ENCODE measurements at regions not wholly inside any gene's neighbourhood (a gene's known extent, or its start where the extent isn't known, plus 50 kb on each side); places are given as distances from the start of the nearest gene placed in this dataset.
"Not testable (repeated sequence)": the region's sequence is repeated elsewhere in the genome, so short reads cannot be mapped to it uniquely, and the experiment has no call there.

DNA sequence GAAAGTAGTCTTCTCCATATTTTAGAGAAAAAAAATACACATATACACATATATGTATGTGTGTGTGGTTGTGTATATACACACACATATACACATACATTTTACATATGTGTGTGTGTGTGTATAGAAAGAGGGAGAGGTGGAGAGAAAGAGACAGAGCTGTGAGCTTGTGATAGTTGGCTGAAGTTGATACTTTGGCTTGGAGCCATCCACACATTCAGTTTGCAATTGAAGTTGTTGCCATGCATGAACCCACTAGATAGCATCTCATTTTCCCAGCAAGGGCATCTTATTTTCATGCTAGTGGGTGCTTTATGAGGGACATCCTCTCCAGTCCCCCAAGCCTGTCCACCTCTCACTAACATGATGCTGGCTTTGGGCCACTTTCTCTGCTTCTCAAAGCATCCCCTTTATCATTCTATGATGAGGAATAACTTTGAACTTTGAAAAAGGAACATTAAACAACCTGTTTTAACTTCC is 228.6 kb downstream of the ZNF621 start:
- DNase-seq (ENCODE audit: low spot score) = no peak

DNA sequence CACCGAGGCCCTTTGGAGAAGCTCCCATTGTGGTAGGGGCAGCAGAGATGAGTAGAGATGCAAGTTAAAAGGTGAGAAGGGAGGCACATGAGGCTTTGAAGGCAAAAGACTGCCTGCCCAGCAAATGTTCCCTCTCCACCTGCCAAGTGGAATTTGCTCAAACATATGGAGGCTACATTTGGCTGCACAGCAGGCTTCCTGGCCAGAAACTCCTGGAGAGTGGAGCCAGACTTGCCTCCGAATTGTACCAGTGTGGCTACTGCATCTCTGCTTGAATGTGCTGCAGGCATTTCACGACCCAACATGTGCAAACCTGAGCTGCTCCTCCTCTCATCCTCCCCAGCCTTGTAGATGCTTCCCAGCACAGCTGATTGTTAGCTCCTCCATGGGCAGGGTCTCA is 229.2 kb downstream of the ZNF621 start:
- DNase-seq (ENCODE audit: low spot score) = no peak

DNA sequence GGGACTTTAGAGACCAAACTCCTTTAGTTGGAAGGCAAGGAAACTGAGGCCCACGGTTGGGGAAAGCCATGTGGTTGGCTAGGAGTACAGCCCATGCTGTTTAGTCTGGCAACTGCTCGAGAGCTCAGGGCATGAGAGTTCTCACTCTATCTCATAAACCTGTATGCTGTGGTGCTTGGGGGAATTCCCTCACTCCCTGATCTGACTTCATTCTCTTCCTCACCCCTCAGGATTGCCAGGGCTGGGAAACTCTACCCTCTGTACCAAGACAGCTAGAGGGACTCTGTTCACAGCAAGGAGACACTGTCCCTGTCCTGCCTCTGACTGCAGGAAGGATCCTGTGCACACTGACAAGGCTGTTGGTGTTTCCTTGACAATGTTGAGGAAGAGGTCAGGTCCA is 230.2 kb downstream of the ZNF621 start:
- no peak for DNase-seq (ENCODE audit: low spot score)

DNA sequence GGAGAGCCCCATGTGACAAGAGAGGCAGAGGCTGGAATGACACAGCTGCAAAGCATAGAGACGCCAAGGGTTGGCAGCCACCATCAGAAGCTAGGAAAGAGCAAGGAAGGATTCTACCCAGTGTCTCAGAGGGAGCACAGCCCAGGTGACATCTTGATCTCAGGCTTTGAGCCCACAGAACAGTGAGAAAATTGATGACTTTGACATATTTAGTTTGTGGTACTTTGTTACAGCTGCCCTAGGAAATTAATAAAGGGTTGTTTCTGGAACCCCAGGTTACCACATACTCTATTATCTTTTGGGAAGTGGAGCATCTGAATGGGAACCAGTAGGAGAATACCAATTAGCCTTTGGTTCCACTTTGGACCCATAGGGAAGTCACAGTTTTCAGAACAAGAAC is 231.7 kb downstream of the ZNF621 start:
- DNase-seq (ENCODE audit: low spot score) = no peak

DNA sequence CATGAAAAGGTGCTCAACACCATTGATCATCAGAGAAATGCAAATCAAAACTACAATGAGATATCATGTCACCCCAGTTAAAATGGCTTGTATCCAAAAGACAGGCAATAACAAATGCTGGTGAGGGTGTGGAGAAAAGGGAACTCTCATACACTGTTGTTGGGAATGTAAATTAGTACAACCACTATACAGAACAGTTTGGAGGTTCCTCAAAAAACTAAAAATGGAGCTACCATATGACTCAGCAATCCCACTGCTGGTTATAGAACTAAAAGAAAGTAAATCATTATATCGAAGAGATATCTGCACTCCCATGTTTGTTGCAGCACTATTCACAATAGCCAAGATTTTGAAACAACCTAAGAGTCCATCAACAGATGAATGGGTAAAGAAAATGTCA is 238.0 kb downstream of the ZNF621 start:
- not testable (repeated sequence) for DNase-seq (ENCODE audit: low spot score)

DNA sequence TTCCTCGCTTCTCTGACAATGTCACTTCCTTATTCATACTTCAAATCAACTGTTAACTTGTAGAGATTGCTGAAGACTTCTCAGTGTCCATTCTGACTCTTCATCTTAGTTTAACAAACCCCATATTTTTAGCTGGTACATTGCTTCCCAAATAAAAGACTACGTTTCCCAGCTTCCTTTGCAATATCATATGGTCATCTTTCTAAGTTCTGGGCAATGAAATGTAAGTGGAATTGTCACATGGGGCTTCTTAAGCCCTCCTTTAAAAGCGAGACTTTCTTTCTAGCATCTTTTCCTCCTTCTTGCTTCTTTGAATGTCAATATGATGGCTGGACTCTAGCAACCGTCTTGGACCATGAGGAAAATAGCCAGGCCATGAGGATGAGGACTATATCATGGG is 239.0 kb downstream of the ZNF621 start:
- no peak for DNase-seq (ENCODE audit: low spot score)

DNA sequence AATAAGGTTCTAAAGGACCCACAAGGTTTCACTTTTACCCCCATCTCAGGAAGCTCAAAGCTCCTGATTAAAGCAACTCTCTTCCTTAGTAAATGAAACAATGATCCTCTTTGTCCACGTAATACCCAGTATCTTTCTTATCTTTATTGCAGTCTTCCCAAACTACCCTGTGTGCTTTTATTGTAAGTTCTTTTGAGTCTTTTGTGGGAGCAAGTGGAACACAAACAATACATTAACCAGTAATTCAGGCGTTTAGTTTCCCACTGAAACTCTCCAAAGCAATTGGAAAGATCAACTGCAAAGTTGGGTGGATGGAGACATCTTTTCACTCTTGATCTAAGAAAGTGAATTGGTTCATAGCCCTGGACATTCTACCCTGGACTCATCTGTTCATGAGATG is 240.0 kb downstream of the ZNF621 start:
- no peak for DNase-seq (ENCODE audit: low spot score)

DNA sequence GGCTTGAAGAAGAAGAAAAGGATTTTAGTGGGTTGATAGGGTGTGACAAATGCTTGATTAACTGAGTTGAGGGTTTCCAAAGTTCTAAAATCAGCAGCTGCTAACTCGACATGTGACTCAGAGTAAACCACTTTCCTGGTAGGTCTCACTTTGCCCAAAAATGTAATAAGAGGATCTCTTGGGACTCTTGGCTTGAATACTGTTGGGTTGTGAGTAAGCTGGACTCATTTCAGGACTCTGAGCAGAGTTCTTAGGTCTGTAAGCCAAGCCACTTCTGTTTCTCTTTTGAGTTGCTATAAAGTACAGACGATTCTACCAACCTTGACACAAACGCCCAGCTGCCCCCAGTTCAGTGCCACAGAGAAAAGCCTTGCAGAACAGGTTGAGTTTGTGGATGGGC is 241.1 kb downstream of the ZNF621 start:
- DNase-seq (ENCODE audit: low spot score) = no peak

DNA sequence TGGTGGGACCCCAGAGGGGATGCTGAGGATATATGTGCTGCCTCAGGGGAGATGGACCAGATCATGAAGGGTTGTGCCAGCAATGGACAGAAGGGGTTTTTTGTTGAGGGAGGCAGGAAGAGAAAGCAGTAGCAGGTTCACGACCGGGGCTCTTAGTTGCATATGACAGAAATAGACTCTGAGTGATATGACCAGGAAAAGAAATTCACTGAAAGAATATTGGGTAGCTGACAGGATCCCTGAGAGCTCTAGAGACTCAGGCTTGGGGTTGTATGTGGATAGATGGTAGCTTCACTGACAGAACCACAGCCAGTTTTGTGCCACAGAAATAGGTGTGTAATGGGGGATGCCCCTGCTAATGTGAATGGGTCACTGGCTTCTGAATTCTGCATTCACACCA is 241.6 kb downstream of the ZNF621 start:
- DNase-seq (ENCODE audit: low spot score) = no peak

DNA sequence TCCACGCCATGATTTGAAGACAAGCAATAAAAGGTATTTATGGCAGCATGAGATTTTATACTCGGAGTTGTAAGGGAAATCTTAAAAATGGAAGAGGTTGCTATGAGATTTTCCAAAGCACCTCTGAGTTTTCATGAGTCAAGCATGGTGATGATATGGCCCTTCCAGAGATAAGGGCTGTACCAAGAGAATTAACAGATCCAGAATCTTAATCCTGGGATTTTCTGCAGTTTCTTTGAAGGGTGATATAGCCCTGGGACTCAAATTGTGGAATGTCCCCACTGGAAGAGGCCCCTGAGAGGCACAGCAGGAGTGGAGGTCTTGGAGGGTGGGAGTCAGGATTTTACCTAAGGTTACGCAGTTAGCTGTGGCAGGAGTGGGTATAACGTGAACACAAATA is 243.3 kb downstream of the ZNF621 start:
- no peak for DNase-seq (ENCODE audit: low spot score)

DNA sequence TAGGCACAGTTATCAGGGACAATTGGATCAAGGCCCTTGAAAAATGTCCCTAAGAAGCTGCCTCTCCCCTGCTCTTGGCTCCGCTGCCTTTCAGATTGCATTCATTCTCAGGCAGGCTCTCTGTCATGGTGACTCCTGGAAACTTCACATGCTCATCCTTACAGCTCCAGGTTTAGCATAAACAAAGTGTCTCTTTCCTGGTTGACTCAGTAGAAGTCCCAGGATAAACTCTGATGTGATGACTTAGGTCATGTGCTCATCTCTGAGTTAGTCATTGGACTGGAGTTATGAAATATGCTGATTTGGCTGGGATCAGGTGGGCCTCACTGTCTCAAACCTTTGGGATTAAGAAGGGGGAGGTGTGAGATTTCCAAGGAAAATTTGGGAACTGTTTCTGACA is 243.8 kb downstream of the ZNF621 start:
- peak; percentile 10 for DNase-seq (ENCODE audit: low spot score)

DNA sequence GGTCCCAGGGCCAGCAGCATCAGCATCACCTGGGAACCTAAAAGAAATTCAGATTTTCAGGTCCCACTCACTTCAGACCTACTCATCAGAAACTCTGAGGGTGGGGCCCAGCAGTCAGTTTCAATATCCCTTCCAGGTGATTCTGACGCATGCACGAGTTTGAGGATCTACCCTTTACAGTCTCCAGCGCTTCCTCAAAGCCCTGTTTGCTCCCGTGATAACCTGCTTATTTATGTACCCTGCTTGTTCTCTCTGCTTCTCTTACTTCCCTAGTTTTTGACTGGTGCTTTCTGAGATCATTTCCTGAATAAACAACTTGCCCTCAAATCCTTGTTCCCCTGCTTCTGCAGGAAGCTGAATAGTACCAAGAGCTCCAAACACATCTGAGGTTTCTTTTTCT is 245.3 kb downstream of the ZNF621 start:
- DNase-seq (ENCODE audit: low spot score) = peak; percentile 10

DNA sequence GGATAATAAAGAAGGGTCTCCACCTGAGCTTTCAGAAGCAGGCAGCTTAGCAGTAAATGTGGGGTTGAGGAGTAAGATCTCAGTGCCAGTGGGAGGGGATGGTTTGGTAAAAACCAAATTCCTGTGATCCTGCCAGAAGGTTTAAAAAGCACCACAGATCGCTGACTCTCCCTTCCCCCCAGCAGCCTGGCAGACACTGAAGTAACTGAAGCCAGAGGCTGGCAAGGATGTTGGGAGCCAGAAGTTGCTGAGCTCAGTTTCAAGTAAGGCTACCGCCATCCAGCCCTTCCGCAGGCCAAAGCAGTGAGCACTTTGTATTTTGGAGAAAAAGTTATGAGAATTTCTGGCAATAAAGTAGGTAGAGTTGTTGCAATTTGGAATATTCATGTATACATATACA is 246.4 kb downstream of the ZNF621 start:
- DNase-seq (ENCODE audit: low spot score) = no peak

DNA sequence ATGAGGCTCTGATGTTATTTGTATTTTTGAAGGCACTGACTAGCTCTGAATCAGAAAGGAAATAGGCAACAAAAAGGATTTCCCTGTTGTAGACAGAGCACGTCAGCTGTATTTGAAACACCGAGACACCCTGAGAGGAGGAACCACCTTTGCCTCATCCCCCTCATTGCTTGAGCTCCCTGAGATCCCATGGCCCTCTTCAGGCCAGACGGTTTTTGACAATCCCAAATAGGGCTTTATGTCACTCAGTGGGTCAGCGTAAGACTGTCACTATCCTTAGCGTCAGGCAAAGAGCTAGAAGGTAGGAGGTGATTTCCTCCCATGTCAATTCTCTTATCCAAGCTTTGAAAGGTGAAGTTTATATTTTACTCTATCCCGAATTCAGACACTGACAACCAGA is 254.3 kb downstream of the ZNF621 start:
- peak; percentile 47 for DNase-seq (ENCODE audit: low spot score)

DNA sequence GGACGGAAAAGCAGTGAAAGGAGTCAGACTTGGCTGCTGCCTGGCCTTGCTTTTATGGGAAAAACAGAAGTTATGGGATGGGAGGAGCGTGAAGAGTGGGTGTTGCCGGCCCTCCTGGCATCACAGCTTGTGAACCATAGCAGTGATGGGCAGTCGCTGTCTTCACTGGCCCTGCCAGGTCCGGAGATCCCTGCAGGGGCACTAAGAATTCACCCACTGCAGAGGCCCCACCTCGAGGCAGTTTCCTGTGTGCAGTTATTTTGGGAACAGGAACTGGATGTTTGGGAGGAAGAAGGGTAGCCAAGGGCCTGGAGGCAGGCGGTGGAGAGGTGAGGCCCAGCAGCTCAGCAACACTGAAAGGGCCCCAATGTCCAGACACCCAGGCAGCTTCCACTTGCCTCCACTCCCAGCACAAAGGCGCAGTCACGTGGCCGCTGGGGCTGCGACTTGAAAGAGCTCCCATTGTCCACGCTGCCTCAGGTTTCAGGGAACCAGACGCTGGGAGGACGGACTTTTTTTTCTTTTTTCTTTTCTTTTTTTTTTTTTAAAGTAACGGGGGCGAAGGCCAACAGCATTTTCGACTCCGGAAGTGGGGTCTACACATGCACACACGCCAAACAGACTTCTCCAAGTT is 255.6 kb downstream of the ZNF621 start:
- peak; percentile 11 for DNase-seq (ENCODE audit: low spot score)

DNA sequence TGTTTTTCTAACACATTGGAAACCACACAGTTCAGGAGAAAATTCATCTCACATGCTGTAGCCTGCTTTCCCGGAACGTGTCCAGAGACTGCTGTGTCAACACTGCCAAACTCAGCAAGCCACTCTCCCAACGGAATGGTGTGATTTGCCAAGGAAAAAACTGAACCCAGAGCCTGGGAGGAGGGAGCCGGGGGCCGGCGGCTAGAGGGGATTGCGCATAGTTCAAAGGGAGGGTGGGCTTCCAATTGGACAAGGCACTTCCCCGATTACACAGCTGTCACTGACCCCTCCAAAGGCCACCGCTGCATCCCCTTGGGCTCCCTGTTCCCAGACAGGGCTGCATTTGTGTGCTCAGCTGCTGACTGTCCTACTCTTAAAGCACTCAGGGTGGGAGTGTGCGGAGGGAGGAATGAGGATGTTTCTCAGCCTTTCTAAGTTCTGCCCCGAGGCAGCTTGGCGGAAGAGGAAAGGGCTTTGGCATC is 256.2 kb downstream of the ZNF621 start:
- DNase-seq (ENCODE audit: low spot score) = no peak

DNA sequence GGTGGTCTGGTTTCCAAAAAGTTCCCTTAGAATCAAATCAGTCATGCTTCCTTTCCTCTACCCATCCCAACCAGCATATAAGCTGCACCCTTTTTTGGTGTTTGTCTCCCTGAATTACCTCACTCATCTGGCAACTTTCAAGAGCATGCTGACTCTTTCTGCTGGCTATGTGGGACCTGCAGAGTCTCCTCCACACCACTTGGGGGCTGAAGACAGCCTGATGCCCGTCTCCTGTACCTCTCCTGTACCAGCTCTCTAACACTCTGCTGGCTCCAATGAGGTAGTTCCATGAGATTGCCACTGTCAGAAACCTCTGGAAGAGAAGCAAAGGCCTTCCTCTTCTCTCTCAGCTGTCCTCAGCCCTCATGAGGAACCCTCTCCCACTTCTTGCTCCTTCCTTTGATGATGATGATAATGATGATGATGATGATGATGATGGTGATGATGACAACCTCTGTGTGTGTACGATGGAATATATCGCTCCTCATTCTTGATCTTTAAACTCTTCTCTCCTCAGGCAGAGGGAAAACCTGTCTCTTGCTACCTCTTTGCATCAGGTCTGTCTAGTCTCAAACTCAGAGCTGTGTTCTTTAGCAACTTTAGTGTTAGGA is 257.5 kb downstream of the ZNF621 start:
- no peak for DNase-seq (ENCODE audit: low spot score)

DNA sequence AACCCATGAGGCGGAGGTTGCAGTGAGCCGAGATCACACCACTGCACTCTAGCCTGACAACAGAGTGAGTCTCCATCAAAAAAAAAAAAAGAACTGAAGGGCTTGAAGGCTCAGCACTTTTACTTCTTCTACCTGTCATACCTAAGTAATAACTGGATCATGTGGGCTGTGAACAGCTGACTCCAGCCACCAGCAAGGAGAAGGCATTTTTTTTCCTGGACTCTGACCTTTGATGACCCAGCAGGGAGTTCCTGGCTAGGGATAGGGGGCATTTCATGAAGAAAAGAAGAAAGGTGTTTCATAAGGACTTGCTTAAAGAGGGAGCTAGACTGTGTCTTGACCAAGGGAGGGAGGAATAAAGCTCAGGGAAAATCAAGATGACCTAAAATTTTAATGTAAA is 266.0 kb downstream of the ZNF621 start:
- no peak for DNase-seq (ENCODE audit: low spot score)

DNA sequence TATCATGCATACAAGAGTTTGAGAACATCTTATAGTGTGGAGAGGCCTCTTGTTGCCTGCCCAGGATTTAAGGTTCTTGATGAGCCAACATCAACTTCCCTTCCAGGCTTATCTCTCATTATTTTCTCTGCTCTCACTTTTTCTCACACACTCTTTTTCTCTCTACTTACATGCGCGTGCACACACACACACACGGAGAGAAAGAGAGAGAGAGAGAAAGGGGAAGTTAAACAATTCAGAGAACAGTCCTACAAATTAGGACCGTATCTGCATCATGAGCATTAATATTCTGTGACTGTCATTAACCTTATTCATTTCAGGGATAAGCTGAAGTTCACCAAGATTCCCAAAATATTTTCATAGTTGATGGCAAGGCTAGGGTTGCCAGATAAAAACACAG is 269.0 kb downstream of the ZNF621 start:
- DNase-seq (ENCODE audit: low spot score) = no peak

DNA sequence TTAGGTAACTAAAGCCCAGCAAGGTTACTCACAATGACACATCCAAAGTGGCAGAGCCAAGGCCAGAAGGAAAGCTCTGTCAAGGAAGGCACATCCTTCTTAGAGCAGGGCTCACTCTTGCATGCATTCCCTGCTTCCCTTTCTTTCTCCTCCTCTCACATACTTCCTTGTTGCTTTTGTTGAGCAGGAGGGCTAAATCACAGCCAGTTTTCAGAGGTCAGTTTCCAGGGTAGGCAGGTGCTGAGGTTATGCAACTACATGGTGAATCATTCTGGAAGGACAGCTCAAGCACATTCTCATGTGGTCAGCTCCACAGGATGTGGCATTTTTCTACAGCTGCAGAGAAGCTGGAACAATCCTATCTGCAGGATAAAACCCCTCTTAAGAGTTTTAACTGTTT is 275.6 kb downstream of the ZNF621 start:
- DNase-seq (ENCODE audit: low spot score) = peak; percentile 22

DNA sequence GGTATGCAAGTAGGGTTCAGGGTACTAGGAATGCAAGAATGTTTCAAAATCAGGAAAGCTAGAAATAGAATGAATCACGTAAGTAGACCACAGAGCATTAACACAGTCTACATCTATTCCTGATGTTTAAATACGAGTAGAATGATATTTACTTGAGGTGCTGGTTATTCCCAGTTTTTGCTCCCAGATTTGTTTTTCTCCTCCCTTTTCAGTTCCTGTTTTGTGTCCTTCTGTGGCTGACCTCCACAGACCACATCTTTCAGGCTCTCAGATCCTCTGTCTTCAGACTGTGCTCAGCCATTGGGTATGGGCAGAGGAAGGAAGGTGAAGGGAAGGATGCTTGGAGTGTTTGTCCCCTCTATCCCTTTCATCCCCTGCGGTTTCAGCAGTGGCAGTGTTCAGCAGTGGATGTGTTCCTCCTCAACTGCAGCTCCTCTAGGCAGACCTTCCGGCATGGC is 276.6 kb downstream of the ZNF621 start:
- DNase-seq (ENCODE audit: low spot score) = no peak

DNA sequence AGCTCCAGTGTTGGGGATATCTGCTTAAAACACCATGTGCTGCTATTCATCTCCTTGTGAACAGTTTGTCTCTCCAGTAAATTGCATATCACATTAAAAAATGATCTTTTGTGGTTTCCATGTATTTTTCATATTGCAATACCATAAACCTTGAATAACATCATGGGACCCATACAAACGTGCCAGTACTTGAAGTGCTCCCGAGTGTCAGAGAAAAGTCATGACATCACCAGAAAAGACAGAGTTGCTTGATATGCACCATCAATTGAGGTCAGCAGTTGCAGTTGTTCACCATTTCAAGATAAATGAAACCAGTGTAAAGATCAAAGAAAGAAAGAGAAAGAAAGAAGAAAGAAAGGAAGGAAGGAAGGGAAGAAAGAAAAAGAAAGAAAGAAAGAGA is 278.6 kb downstream of the ZNF621 start:
- no peak for DNase-seq (ENCODE audit: low spot score)

DNA sequence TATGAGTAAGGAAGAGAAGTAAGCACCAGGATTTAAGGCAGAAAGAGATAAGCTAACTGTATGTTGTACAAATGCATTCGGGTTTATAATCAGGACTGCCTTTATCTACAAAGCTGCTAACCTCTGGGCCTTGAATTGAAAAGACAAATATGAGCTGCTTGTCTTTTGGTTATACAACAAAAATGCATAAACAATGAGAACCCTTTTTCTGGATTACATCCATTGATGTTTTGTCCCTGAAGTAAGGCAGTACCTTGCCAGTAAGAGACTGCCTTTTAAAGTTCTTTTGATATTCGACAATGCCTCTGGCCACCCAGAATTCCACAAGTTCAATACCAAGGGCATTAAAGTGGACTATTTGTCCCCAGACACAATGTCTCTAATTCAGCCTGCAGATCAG is 280.7 kb downstream of the ZNF621 start:
- no peak for DNase-seq (ENCODE audit: low spot score)

DNA sequence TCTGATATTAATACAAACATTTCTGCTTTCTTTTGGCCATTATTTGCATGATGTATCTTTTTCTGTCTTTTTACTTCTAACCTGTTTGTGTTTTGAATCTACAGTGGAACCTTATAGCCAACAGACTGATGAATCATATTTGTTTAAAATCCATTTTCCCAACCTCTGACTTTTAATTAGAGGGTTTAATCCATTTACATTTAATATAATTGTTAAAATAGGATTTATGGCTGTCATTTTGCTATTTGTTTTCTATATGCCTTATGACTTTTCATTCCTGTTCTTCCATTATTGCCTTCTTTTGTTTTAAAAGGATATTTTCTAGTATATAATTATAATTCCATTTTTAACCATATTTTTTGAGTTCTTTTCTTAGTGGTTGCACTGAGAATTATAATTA is 286.1 kb downstream of the ZNF621 start:
- no peak for DNase-seq (ENCODE audit: low spot score)

Measured in kidney capillary endothelial cell (primary cell).